ENCODE measurements at regions not wholly inside any gene's neighbourhood (a gene's known extent, or its start where the extent isn't known, plus 50 kb on each side); places are given as distances from the start of the nearest gene placed in this dataset.

DNA sequence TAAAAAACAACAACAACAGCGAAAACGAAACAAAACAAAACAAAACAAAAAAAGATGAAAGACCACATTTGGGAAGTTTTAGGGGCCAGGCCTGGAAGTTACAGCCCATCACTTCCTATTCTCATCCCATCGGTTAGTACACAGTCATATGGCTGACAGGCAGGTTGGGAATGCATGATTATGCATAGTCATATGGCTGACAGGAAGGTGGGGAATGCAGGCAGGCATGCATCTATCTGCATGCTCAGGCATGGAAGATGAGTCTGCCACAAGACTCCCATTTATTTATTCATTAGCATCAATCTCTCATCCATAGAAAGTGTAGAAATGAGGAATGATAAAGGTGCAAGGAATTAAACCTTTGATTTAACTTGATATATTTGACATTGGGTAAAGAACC is 325.3 kb upstream of the MEX3C start:
- Histone ChIP-seq H3K4me3 (ENCODE audit: low read depth, low read length) (no peak overlapping the region), H3K27me3 (ENCODE audit: control insufficient read depth, insufficient read depth, low read length) (no peaks in the 10 kb centered on the region), H3K36me3 (ENCODE audit: control insufficient read depth, insufficient read depth, low read length) (no peaks in the 10 kb centered on the region)
- TF ChIP-seq, protein P1, sequence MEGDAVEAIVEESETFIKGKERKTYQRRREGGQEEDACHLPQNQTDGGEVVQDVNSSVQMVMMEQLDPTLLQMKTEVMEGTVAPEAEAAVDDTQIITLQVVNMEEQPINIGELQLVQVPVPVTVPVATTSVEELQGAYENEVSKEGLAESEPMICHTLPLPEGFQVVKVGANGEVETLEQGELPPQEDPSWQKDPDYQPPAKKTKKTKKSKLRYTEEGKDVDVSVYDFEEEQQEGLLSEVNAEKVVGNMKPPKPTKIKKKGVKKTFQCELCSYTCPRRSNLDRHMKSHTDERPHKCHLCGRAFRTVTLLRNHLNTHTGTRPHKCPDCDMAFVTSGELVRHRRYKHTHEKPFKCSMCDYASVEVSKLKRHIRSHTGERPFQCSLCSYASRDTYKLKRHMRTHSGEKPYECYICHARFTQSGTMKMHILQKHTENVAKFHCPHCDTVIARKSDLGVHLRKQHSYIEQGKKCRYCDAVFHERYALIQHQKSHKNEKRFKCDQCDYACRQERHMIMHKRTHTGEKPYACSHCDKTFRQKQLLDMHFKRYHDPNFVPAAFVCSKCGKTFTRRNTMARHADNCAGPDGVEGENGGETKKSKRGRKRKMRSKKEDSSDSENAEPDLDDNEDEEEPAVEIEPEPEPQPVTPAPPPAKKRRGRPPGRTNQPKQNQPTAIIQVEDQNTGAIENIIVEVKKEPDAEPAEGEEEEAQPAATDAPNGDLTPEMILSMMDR (IDR thresholded peaks at IDR 0.05; ENCODE audit: insufficient read depth, low read depth, low read length) = no peak
- ChIA-PET CTCF (no interaction called here), POLR2A (no interaction called here)
- no peak for DNase-seq (ENCODE audit: low read depth)

DNA sequence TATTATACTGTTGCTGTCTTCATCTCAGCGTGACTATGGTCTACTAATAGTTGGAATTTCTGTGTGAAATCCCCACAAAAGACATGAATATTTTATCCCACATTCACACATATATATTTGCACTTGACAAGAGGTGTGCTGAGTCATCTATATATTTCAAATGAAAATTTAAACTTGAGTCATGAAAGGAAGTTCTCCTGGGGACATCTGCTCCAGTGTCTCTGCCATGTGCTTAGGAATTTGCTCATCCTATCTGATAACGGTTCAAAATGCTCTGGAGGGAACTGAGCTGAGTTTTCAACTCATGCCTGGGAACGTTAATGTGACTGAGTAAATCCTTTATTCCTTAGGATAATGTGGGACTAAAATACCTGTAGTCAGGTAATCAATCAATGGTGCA is 326.2 kb upstream of the MEX3C start:
- ChIA-PET CTCF (no interaction called here), POLR2A (no interaction called here)

GRCh38 chr18:51525453-51526225 is 328.2 kb upstream of the MEX3C start:
- POLR2A ChIA-PET = no interaction called here

More for the DNA sequence above, 326.2 kb upstream of the MEX3C start:
- TF ChIP-seq, protein P1 (IDR thresholded peaks at IDR 0.05; ENCODE audit: insufficient read depth, low read depth, low read length) = no peak
- no peak for DNase-seq (ENCODE audit: low read depth)
- no peaks in the 10 kb centered on the region for H3K27me3 ChIP-seq (ENCODE audit: control insufficient read depth, insufficient read depth, low read length)
- H3K4me3 ChIP-seq (ENCODE audit: low read depth, low read length) = no peak overlapping the region
- H3K36me3 ChIP-seq (ENCODE audit: control insufficient read depth, insufficient read depth, low read length) = no peaks in the 10 kb centered on the region

DNA sequence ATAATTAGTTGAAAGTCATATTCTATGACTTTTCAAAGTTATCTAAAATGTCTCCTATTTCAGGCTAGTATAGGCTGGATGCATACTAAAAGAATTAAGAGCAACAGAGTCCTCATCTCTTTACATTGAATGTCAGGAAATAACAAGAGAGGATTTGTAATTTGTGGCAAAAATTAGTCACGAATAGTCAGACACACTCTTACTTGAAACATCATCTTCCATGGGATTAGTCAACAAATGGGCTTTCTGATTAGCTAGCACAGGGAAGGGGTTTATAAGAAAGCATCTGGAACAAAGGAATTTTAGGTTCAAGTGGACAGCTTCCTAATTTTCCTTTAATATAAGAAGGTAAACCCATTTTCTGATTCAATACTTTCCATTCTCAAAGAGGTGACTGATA is 330.3 kb upstream of the MEX3C start:
- no peaks in the 10 kb centered on the region for H3K27me3 ChIP-seq (ENCODE audit: control insufficient read depth, insufficient read depth, low read length)
- DNase-seq (ENCODE audit: low read depth) = no peak
- H3K36me3 ChIP-seq (ENCODE audit: control insufficient read depth, insufficient read depth, low read length) = no peaks in the 10 kb centered on the region
- H3K4me3 ChIP-seq (ENCODE audit: low read depth, low read length) = no peak overlapping the region
- ChIA-PET POLR2A (no interaction called here), CTCF (no interaction called here)
- TF ChIP-seq, protein P1 (IDR thresholded peaks at IDR 0.05; ENCODE audit: insufficient read depth, low read depth, low read length) = no peak

More at GRCh38 chr18:51525453-51526225, 328.2 kb upstream of the MEX3C start:
- CTCF ChIA-PET = no interaction called here
- H3K27me3 ChIP-seq (ENCODE audit: control insufficient read depth, insufficient read depth, low read length) = no peaks in the 10 kb centered on the region
- no peak for DNase-seq (ENCODE audit: low read depth)
- TF ChIP-seq, protein P1 (IDR thresholded peaks at IDR 0.05; ENCODE audit: insufficient read depth, low read depth, low read length) = no peak
- H3K36me3 ChIP-seq (ENCODE audit: control insufficient read depth, insufficient read depth, low read length) = no peaks in the 10 kb centered on the region
- H3K4me3 ChIP-seq (ENCODE audit: low read depth, low read length) = no peak overlapping the region

- TF ChIP-seq, protein P1 (IDR thresholded peaks at IDR 0.05; ENCODE audit: insufficient read depth, low read depth, low read length) = no peak
- ChIA-PET CTCF (no interaction called here), POLR2A (no interaction called here)
- no peak for DNase-seq (ENCODE audit: low read depth)
- no peaks in the 10 kb centered on the region for H3K27me3 ChIP-seq (ENCODE audit: control insufficient read depth, insufficient read depth, low read length)
- no peak overlapping the region for H3K4me3 ChIP-seq (ENCODE audit: low read depth, low read length)
- no peaks in the 10 kb centered on the region for H3K36me3 ChIP-seq (ENCODE audit: control insufficient read depth, insufficient read depth, low read length)
These were observed 334.0 kb upstream of the MEX3C start for GRCh38 chr18:51531501-51531900.
